GM19043 (cell line): ENCODE measurements at regions not wholly inside any gene's neighbourhood (a gene's known extent, or its start where the extent isn't known, plus 50 kb on each side); places are given as distances from the start of the nearest gene placed in this dataset.
"Not testable (repeated sequence)": the region's sequence is repeated elsewhere in the genome, so short reads cannot be mapped to it uniquely, and the experiment has no call there.

Experiments used
- ATAC-seq: cut with Tn5 transposase; IDR thresholded peaks from one replicate; pipeline ENCODE4 v1.9.1; 2021; ENCODE audit warnings: low read depth; ENCODE audit not compliant: unreplicated experiment

DNA sequence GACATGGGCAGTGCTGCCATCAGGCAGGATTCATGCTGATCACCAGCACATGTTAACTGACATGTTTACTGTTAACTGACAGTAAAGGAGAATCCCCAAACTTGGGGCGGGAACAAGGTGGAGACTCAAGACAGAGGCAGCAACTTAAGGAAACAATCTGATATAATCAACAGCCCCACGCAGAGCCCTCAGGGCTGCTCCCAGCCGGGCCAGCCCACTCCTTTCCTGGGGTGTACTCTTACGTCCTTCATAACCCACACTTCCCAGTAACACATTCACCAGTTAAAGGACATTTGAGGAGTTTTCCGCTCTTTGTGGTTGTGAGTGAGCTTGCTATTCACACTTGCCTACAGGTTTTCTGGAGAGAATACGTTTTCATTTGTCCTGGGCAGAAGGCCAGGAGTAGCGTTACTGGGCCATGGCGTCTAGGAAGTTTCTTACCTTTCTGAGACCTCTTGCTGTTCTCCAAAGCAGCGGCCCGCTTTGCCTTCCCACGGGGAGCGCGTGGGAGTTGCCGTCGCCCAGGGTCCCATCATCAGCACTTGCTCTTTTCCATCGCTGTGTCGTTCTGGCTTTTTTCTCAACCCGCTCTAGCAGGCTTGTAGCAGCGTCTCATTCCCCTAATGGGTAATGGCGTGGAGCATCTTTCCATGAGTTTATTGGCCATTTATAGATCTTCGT lies 56.4 kb downstream of the FOXF2 start:
- ATAC-seq = no peak

DNA sequence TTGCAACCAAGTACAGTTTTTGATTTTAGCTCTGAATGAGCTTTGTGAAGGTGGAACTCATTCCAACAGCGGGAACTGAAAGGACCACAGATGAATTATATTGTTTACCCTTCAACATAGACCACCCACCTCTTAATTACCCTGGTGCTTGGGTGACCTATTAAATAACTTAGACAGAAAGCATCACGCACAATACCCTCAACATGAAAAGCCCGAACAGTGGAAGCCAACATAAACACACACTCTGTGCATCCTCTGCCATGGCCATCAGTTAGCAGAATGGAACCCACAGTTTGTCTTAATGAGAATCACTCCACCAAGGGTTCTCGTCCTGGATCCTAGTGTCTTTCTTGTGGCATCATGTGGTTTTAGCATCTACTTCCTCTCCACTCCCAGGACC lies 60.5 kb downstream of the FOXF2 start:
- ATAC-seq = no peak

DNA sequence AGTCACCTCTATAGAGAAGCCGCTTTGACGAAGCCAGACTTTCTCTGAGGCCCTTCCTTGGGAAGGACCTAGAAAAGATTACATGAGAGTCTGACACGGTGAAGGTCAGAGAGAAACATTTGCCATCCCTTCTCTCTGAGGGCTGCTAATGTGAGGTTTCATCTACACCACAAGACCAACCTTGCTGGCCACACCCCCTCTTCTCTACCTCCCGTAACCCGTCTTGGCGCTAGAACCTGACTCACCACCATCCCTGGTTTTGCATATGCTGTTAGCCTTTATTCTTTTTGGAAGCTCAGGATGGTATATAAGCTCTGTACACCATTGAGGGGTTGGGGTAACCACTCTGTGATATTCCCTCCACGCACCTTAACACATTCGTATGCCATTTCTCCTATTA lies 63.6 kb downstream of the FOXF2 start:
- no peak for ATAC-seq

DNA sequence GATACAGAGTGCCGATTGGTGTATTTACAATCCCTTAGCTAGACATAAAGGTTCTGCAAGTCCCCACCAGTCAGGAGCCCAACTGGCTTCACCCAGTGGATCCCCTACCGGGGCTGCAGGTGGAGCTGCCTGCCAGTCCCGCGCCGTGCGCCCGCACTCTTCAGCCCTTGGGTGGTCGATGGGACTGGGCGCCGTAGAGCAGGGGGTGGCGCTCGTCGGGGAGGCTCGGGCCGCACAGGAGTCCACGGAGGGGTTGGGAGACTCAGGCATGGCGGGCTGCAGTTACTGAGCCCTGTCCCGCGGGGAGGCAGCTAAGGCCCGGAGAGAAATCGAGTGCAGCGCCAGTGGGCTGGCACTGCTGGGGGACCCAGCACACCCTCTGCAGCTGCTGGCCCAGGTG lies 67.4 kb downstream of the FOXF2 start:
- not testable (repeated sequence) for ATAC-seq

- no peak for ATAC-seq
Observed at GRCh38 chr6:1461207-1461606, 71.8 kb downstream of the FOXF2 start.

- no peak for ATAC-seq
Observed at GRCh38 chr6:1461736-1462135, 72.4 kb downstream of the FOXF2 start.

DNA sequence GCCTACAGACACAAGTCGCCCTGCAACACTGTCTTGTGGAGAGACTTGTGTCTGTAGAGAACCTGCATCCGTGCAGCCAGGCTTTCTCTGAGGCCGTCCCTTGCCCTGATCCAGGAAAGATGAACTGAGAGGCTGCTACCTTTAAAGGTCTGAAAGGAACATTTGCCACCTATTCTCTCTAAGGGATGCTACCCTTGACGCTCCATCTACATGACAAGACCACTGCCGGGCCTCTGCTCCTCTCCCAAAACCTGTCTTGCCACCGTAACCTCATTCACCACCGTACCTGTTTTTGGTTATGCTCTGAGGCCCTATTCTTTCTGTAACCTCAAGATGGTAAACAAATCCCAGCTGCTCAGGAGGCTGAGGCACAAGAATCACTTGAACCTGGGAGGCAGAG lies 73.9 kb downstream of the FOXF2 start:
- no peak for ATAC-seq

GRCh38 chr6:1463751-1464426 lies 74.5 kb downstream of the FOXF2 start:
- no peak for ATAC-seq

GRCh38 chr6:1464781-1465370 lies 75.5 kb downstream of the FOXF2 start:
- ATAC-seq = no peak

DNA sequence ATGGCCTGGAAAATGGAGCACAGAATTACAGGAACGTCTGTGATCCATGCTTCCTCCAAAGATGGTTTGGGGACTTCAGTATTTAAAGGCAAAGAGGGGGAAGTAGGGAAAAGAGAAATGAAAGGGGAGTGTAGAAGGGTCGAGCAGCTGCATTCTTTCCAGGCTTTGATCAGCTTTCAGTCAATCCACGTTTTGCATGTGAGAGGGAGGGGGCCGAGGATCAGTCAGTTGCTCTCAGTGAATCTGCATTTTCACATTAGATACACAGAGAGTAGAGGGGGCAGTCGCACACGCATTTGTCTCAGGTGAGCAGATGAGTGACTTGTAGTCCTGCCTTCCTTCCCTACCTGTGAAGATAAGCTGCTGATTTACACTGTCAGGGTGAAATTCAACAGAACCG lies 78.8 kb downstream of the FOXF2 start:
- ATAC-seq = no peak

DNA sequence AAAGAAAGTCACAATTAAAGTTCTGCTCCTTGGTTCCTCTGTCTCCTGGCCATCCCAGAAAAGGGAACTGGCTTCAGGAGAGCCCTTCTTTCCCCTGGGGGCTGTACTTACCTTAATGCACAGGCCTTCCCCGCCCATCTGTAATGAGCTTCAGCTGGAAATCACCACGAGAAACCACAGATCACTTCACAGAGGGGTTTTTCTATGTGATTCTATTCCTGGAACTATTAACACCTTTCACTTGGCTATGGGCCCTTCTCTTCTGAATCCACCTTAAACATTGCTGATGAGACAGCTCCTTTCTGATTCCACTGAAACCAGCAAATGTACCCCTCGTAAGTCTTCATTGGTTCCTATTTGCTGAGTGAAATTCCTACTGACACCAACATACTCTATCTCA lies 80.7 kb downstream of the FOXF2 start:
- no peak for ATAC-seq

DNA sequence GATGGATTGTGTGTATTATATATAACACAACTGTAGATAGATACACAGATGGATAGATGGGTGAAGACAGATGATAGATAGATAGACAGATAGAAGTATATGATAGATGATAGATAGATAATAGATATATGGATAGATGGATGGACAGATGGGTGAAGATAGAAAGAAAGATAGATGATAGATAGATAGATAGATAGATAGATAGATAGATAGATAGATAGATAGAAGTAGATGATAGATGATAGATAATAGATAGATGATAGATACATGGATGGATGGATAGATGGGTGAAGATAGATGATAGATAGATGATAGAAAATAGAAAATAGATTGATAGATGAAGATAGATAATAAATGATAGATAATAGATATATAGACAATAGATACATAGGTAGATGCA lies 83.3 kb downstream of the FOXF2 start:
- no peak for ATAC-seq

GRCh38 chr6:1473166-1473565 lies 83.8 kb downstream of the FOXF2 start:
- ATAC-seq = no peak

GRCh38 chr6:1473598-1473997 lies 84.2 kb downstream of the FOXF2 start:
- no peak for ATAC-seq

GRCh38 chr6:1474205-1474604 lies 84.8 kb downstream of the FOXF2 start:
- ATAC-seq = no peak

DNA sequence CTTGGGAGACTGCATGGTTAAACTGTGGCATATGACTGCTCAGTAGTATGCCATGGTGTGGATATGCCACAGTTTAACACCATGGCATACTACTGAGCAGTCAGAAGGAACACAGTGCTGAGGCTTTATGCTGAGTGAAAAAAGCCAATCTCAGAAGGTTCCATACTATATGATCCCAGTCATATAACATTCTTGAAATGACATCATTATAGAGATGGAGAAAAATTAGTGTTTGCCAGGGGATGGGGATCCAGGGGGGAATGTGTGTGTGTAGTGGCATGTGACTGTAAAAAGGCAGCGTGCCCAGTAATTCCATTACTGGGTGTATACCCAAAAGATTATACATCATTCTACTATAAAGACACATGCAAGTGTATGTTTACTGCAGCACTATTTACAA lies 85.8 kb downstream of the FOXF2 start:
- no peak for ATAC-seq

- ATAC-seq = no peak
Observed at GRCh38 chr6:1477432-1478090, 88.2 kb downstream of the FOXF2 start.

GRCh38 chr6:1478163-1478826 lies 88.9 kb downstream of the FOXF2 start:
- ATAC-seq = not testable (repeated sequence)

GRCh38 chr6:1479095-1479494 lies 89.7 kb downstream of the FOXF2 start:
- ATAC-seq = no peak

DNA sequence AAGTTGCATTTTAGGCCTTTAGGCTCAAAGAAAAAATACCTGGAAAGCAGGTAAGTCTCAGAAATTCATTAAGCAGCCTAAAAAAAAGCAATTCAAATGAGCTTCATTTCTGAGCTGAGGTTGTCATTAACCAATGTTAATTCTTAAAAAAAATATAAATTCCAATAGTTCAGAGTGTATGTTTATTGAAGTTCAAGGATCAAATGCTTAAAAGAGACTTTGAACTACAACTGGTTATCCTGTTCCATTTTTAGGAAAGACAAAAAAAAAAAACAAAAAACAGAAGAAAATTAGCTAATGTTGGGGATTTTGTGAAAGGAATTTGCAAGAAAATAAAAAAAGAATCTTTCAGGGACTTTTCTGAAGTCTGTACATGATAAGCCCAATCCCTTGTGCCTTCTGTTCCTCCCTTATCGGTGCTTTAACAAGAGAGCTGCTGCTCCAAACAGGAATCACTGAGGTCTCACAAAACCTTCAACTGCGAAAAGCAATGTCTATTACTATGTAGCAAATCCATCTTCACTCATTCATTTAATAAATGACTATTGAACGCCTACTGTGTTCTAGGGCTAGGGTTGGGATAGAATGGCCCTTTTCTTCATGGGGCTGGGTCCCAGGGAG lies 90.3 kb downstream of the FOXF2 start:
- ATAC-seq = no peak

- ATAC-seq = no peak
Observed at GRCh38 chr6:1481286-1481685, 91.9 kb downstream of the FOXF2 start.
